Activated CD8-positive, alpha-beta T cell treated with anti-CD3 and anti-CD28 coated beads for 36 hours (primary cell): ENCODE measurements at regions not wholly inside any gene's neighbourhood (a gene's known extent, or its start where the extent isn't known, plus 50 kb on each side); places are given as distances from the start of the nearest gene placed in this dataset.
A peak's percentile ranks its signal among the peaks of the same experiment; 100 is the strongest.

Experiments
- ATAC-seq: fragments of 200-7000 bp; cut with Tn5 transposase; one replicate; pipeline ENCODE4 v1.10.0; 2021; ENCODE audit warnings: mild to moderate bottlenecking, moderate library complexity
- CTCF ChIA-PET: fragments of 350-600 bp; sonication (Branson Sonifier 250); formaldehyde crosslinking; loops from one replicate; lab custom pipeline; 2021; ENCODE audit warnings: antibody characterized with exemption; lab: Charles Lee
- POLR2A ChIA-PET: fragments of 350-600 bp; sonication (Branson Sonifier 250); formaldehyde crosslinking; loops from one replicate; lab custom pipeline; 2021; ENCODE audit warnings: antibody characterized with exemption; lab: Charles Lee
- DNase-seq: peaks from one replicate; pipeline ENCODE4 v3.0.0-alpha.2; 2020
- H3K27ac Mint-ChIP-seq: one replicate; pipeline ENCODE4 v1.8.0; 2021; ENCODE audit warnings: mild to moderate bottlenecking, mixed read lengths
- H3K27me3 Mint-ChIP-seq: one replicate; pipeline ENCODE4 v1.8.0; 2021; ENCODE audit warnings: mixed read lengths
- H3K36me3 Mint-ChIP-seq: one replicate; pipeline ENCODE4 v1.8.0; 2021; ENCODE audit warnings: low read depth, mixed read lengths
- H3K4me1 Mint-ChIP-seq: one replicate; pipeline ENCODE4 v1.8.0; 2021; ENCODE audit warnings: low read depth, mixed read lengths
- H3K4me3 Mint-ChIP-seq: one replicate; pipeline ENCODE4 v1.8.0; 2021; ENCODE audit warnings: mild to moderate bottlenecking, moderate library complexity, mixed read lengths
- H3K9me3 Mint-ChIP-seq: one replicate; pipeline ENCODE4 v1.8.0; 2021; ENCODE audit warnings: mixed read lengths
- CTCF ChIP-seq: fragments of 200-600 bp; IDR thresholded peaks from one replicate; pipeline ENCODE4 v1.8.0; 2022; ENCODE audit warnings: antibody characterized with exemption, mild to moderate bottlenecking
- intact Hi-C: fragments of 100-400 bp; cut with micrococcal nuclease; formaldehyde crosslinking; loops from one replicate; pipeline ENCODE4 v1.10.0; 2022

GRCh38 chr7:130917669-130918128 lies 183.7 kb upstream of the KLF14 start:
- H3K4me3 Mint-ChIP-seq = peak overlapping the region; percentile 13
- ChIA-PET CTCF (interaction anchor here (0.7 to 2.3 kb wide), 5 partner anchors 13 to 122 kb away, joined by 3 to 6 read pairs (median 3); no protein-coding TSS in a partner anchor), POLR2A (interaction anchor here (0.9 to 1.3 kb wide), 3 partner anchors 14 to 18 kb away, joined by 3 to 9 read pairs (median 5); no protein-coding TSS in a partner anchor)
- H3K27me3 Mint-ChIP-seq = no peaks in the 10 kb centered on the region
- ATAC-seq (no peak), DNase-seq (peak; percentile 56)
- no peaks in the 10 kb centered on the region for H3K9me3 Mint-ChIP-seq
- H3K27ac Mint-ChIP-seq = peak overlapping the region; percentile 85
- peaks cover 78% of the 10 kb centered on the region for H3K36me3 Mint-ChIP-seq
- no peak for TF ChIP-seq CTCF
- intact Hi-C loops = no loop called here
- H3K4me1 Mint-ChIP-seq = peaks cover 90% of the 10 kb centered on the region

DNA sequence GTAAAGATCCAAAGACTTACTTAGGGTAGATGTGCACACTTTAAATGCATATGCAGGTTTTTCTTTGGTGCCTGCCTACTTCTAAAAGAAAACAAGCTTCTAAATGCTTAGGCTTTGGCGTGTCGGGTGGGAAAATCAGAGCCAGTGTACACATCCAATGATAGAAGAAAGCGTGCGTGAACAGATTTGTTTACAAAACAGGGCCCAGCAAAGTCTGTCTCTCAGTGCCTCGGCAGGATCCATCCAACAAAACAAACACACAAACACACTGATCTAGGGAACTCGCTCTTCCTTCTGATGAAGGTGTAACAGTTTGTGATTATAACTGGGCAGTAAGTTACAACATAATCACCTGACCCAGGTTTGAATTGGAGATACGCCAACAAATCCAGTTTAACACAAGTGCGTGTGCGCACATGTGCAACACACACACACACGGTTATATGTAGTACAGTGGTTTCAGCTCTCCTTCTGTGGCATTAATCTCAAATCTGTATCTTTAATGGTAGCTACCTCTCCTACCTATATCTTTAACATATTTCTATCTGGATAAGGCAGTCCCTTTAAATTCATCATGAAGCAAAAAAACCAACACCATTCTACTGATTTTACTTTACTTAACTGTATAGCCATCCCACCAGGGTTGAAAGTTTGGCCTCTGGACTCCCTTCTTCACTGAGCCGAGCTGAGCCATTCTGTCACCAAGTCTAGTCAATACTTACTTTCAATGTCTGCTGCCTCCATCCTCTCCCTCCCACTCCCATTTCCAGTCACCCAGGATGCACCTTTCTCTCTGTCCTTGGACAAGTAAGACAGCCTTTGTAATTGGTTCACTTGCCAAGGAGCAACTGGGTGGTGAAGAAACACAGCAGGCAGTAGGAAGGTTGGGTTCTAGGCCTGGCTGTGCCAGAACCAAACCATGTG lies 184.4 kb upstream of the KLF14 start:
- no peak for TF ChIP-seq CTCF
- H3K36me3 Mint-ChIP-seq = peaks cover 82% of the 10 kb centered on the region
- peak; percentile 45 for ATAC-seq

DNA sequence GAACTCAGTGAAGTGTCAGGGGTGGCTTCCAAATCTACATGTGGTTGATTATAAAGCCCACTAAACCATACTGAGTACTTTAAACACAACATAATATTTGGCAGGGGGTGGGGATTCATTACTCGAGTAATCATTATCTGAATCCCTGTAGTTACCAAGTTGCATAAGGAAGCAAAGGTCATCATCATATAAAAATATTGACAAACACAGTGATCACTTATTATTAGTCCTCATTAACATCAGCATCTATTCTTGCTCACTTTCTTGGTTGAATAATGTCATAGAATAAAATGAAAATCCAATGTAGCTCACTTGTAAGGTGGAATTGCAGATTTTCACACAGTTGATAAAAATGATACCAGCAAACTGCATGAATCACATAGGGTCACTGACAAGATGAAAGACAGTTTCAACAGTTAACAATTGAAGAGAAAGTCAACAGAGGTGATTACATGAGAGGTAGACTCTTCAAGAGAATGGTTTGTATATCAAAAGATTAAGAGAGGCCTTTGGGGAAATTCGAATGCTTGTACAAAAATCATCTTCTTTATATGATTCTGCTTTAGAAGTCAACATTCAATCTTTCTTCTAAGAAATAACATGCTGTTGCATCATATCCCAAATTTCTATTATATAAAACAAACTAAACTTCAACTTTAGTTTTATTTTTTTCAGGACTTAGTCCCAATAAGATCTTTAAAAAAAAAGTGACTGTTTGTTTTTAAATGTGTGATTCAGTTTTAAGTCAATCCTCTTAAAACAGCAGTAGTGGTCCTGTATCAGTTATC lies 185.5 kb upstream of the KLF14 start:
- DNase-seq (no peak), ATAC-seq (peak; percentile 17)
- peaks cover 92% of the 10 kb centered on the region for H3K4me1 Mint-ChIP-seq
- no peak for TF ChIP-seq CTCF
- no peaks in the 10 kb centered on the region for H3K9me3 Mint-ChIP-seq
- no peak overlapping the region for H3K4me3 Mint-ChIP-seq
- no peaks in the 10 kb centered on the region for H3K27me3 Mint-ChIP-seq
- H3K27ac Mint-ChIP-seq = peak overlapping the region; percentile 85
- ChIA-PET CTCF (interaction anchor here (1.5 to 2.3 kb wide), 2 partner anchors 62 to 121 kb away, joined by 3 to 6 read pairs; no protein-coding TSS in a partner anchor), POLR2A (no interaction called here)
- intact Hi-C loops = loop anchor here (1.0 kb wide), 1 partner anchor 9 kb away; no protein-coding TSS in a partner anchor
- peaks cover 82% of the 10 kb centered on the region for H3K36me3 Mint-ChIP-seq

More for the DNA sequence above, 184.4 kb upstream of the KLF14 start:
- no peaks in the 10 kb centered on the region for H3K27me3 Mint-ChIP-seq
- no peaks in the 10 kb centered on the region for H3K9me3 Mint-ChIP-seq
- peak overlapping the region; percentile 85 for H3K27ac Mint-ChIP-seq
- ChIA-PET CTCF (interaction anchor here (0.7 to 2.3 kb wide), 6 partner anchors 13 to 122 kb away, joined by 3 to 6 read pairs (median 3); no protein-coding TSS in a partner anchor), POLR2A (interaction anchor here (0.6 to 1.3 kb wide), 5 partner anchors 11 to 1208 kb away, joined by 3 to 9 read pairs (median 5); no protein-coding TSS in a partner anchor)
- intact Hi-C loops = loop anchor here (1.0 kb wide), 1 partner anchor 10 kb away; no protein-coding TSS in a partner anchor
- peak; percentile 61 for DNase-seq
- H3K4me3 Mint-ChIP-seq = peak overlapping the region; percentile 13
- H3K4me1 Mint-ChIP-seq = peaks cover 94% of the 10 kb centered on the region

DNA sequence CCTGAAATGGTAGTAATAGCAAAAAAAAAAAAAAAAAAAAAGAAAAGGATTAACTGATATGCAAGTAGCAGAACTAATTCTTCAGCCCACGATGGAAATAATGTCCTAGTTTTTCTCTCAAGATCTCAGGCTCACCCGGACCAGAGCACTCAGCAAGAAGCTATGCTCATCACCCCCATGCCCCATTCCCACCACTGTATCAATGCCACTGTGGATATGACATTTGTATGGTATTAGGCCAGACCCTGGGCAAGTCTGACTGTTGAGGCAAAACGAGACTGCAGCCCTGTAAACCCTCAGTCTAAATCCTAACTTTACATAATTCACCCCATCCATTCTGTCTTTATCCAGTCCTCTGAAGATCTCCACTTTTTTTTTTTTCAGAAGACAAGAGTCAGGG lies 186.1 kb upstream of the KLF14 start:
- ATAC-seq = no peak
- H3K4me1 Mint-ChIP-seq = peaks cover 91% of the 10 kb centered on the region
- no peaks in the 10 kb centered on the region for H3K27me3 Mint-ChIP-seq
- no peak for TF ChIP-seq CTCF
- DNase-seq = peak; percentile 0
- CTCF ChIA-PET = interaction anchor here (2.3 to 3.4 kb wide), 2 partner anchors 23 to 120 kb away, joined by 6 to 12 read pairs; no protein-coding TSS in a partner anchor
- peaks cover 83% of the 10 kb centered on the region for H3K36me3 Mint-ChIP-seq
- intact Hi-C loops = no loop called here
- no peaks in the 10 kb centered on the region for H3K9me3 Mint-ChIP-seq
- no peak overlapping the region for H3K4me3 Mint-ChIP-seq
- H3K27ac Mint-ChIP-seq = peak overlapping the region; percentile 85
- POLR2A ChIA-PET = interaction anchor here (12.3 kb wide), 1 partner anchor 19 kb away, joined by 115 read pairs; no protein-coding TSS in a partner anchor
